H1 (cell line): ENCODE measurements at regions not wholly inside any gene's neighbourhood (a gene's known extent, or its start where the extent isn't known, plus 50 kb on each side); places are given as distances from the start of the nearest gene placed in this dataset.

Experiments
- FOSL1 ChIP-seq: IDR thresholded peaks from 2 replicates; pipeline ENCODE4 v1.6.1; 2011; ENCODE audit warnings: mild to moderate bottlenecking, low read depth, low read length, moderate library complexity; ENCODE audit not compliant: insufficient read depth
- HDAC6 ChIP-seq: IDR thresholded peaks from one replicate; pipeline ENCODE4 v1.7.1; 2012; ENCODE audit warnings: low read depth, mild to moderate bottlenecking, inconsistent platforms, low read length, moderate library complexity
- JUND ChIP-seq: IDR thresholded peaks from 2 replicates; pipeline ENCODE4 v1.6.1; 2011; ENCODE audit warnings: mild to moderate bottlenecking, improper control_type of control experiment, low read length
- KDM4A ChIP-seq: IDR thresholded peaks from one replicate; pipeline ENCODE4 v1.7.1; 2012; ENCODE audit warnings: low read depth, mild to moderate bottlenecking, moderate library complexity, low read length, inconsistent platforms; ENCODE audit not compliant: severe bottlenecking
- RNF2 ChIP-seq: fragments of 200-900, 300-1000 bp; sonication (generic); IDR thresholded peaks from 2 replicates; pipeline ENCODE4 v1.7.1; 2016; ENCODE audit warnings: borderline replicate concordance, low read depth, mild to moderate bottlenecking, antibody characterized with exemption, low read length; ENCODE audit not compliant: poor library complexity, severe bottlenecking; ENCODE audit errors: missing control alignments
- TCF12 ChIP-seq: IDR thresholded peaks from 2 replicates; pipeline ENCODE4 v1.6.1; 2011; ENCODE audit warnings: low read depth, mild to moderate bottlenecking, low read length

DNA sequence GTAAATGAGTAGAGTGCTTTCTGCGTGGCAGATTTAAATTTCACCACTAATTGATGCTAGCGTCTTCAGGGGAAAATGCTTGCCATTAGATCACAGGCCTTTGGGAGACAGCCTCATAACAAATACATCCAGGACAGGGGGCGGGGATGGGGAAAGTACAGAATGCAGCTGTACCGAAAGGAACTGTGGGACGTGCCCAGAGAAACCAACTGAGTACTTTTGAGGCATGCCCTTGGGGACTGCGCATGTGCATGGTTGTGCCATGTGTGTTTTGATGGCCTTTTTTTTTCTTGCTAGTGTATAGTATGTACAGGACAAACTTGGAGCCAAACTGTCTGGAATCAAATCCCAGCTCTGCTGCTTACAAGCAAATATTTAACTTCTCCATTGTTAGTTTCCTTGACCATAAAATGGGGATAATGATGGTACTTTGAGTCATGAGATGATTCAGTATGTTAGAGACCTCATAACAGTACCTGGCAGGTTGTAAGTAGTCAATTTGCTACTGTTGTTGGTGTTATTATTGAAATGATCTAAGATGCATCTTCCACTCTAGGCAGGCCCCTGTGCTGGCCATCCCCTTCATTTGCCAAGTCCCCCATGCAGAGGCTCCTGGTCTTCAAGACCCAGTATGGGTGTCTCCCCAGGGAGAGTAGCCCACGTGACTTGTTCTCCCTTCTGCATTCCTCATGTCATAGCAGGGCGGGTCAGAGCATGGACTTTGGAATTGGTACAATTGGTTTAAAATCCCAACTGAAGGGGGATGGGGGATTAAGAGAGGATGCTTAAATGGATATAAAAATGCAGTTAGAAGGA lies 68.3 kb upstream of the NPAS1 start (continued):
- TF ChIP-seq KDM4A (no peak), HDAC6 (no peak), TCF12 (no peak), RNF2 (no peak), JUND (no peak), FOSL1 (no peak)
